Endothelial cell of umbilical vein (primary cell): ENCODE measurements at regions not wholly inside any gene's neighbourhood (a gene's known extent, or its start where the extent isn't known, plus 50 kb on each side); places are given as distances from the start of the nearest gene placed in this dataset.

Source experiments
- BruUV-seq: library from RNA; stranded (reverse); fragments of 400-500 nt; replicated peaks from 2 replicates; lab custom pipeline; 2021; lab: Mats Ljungman, UMichigan
- CTCF ChIA-PET: fragments of 300-600, 350-600 bp; sonication (Branson Sonifier 250); formaldehyde crosslinking; loops from one replicate; lab custom pipeline; 2021; ENCODE audit warnings: antibody characterized with exemption, inconsistent platforms; lab: Charles Lee
- POLR2A ChIA-PET: fragments of 300-600, 350-600 bp; sonication (Branson Sonifier 250); formaldehyde crosslinking; loops from one replicate; lab custom pipeline; 2021; ENCODE audit warnings: antibody characterized with exemption, inconsistent platforms; lab: Charles Lee
- DNase-seq: peaks from one replicate; pipeline ENCODE4 v3.0.0-alpha.2; 2011; ENCODE audit warnings: low read depth, low spot score
- FAIRE-seq: peaks from 2 replicates; lab custom pipeline; 2011; peaks lifted over from hg19 to GRCh38; lab: Jason Lieb, UNC
- H2AFZ ChIP-seq: 2 replicates; pipeline ENCODE4 v1.6.0; 2012; ENCODE audit warnings: low read depth, low read length, control low read depth, inconsistent platforms
- H3K27ac ChIP-seq: 2 replicates; pipeline ENCODE4 v1.5.1; 2011; ENCODE audit warnings: low read depth, mild to moderate bottlenecking, control low read depth, low read length, moderate library complexity; ENCODE audit not compliant: insufficient read depth
- H3K27me3 ChIP-seq, 2 experiments: 2 replicates each; pipeline versions ENCODE4 v1.6.0 to v1.6.1; 2011; ENCODE audit warnings: low read length in 2 of 2, mixed read lengths in 1 of 2; ENCODE audit not compliant: control insufficient read depth in 2 of 2, insufficient read depth in 2 of 2
- H3K36me3 ChIP-seq, 2 experiments: 2 replicates in 1 of 2; 3 replicates in 1 of 2; pipeline ENCODE4 v1.5.1; 2011; ENCODE audit warnings: low read length in 2 of 2, mild to moderate bottlenecking in 1 of 2, moderate library complexity in 1 of 2; ENCODE audit not compliant: control insufficient read depth in 2 of 2, insufficient read depth in 2 of 2; ENCODE audit errors: extremely low read depth in 1 of 2
- H3K4me1 ChIP-seq: 3 replicates; pipeline ENCODE4 v1.5.1; 2011; ENCODE audit warnings: mild to moderate bottlenecking, low read length; ENCODE audit not compliant: control insufficient read depth, insufficient read depth; ENCODE audit errors: extremely low read depth
- H3K4me2 ChIP-seq: 2 replicates; pipeline ENCODE4 v1.6.1; 2011; ENCODE audit warnings: low read length, control low read depth, mixed read lengths; ENCODE audit not compliant: insufficient read depth
- H3K4me3 ChIP-seq, 3 experiments: fragments of 200-600 bp in 1 of 3; sonication (generic), shearing (Covaris generic) in 1 of 3; replicated peaks in 1 of 3; 2 replicates each; pipeline ENCODE4 v1.5.1; 2011 to 2016; ENCODE audit warnings: control low read depth in 3 of 3, low read length in 3 of 3, mild to moderate bottlenecking in 2 of 3, inconsistent platforms in 1 of 3, low read depth in 1 of 3, moderate library complexity in 1 of 3; ENCODE audit not compliant: insufficient read depth in 1 of 3
- H3K79me2 ChIP-seq: 2 replicates; pipeline ENCODE4 v1.6.0; 2012; ENCODE audit warnings: low read length, inconsistent platforms; ENCODE audit not compliant: control insufficient read depth, insufficient read depth
- H3K9ac ChIP-seq: replicated peaks from 2 replicates; pipeline ENCODE3; 2011; ENCODE audit warnings: low read length, control low read depth; ENCODE audit not compliant: insufficient read depth; ENCODE audit errors: extremely low read depth
- H3K9me1 ChIP-seq: replicated peaks from 3 replicates; pipeline ENCODE4 v1.6.0; 2011; ENCODE audit warnings: mild to moderate bottlenecking, low read length; ENCODE audit not compliant: control insufficient read depth, insufficient read depth; ENCODE audit errors: extremely low read depth
- H3K9me3 ChIP-seq: replicated peaks from 2 replicates; pipeline ENCODE4 v1.5.1; 2012; ENCODE audit warnings: low read length, inconsistent platforms; ENCODE audit not compliant: control insufficient read depth, insufficient read depth
- H4K20me1 ChIP-seq: replicated peaks from 2 replicates; pipeline ENCODE3; 2011; ENCODE audit warnings: mild to moderate bottlenecking, low read length; ENCODE audit not compliant: control insufficient read depth, insufficient read depth; ENCODE audit errors: extremely low read depth
- EZH2 ChIP-seq: IDR thresholded peaks from 2 replicates; pipeline ENCODE4 v1.6.1; 2012; ENCODE audit warnings: borderline replicate concordance, low read depth, mild to moderate bottlenecking, moderate library complexity, low read length, inconsistent platforms; ENCODE audit not compliant: severe bottlenecking
- FOS ChIP-seq: IDR thresholded peaks from 2 replicates; pipeline ENCODE4 v1.6.1; 2011; ENCODE audit warnings: mild to moderate bottlenecking, low read length, moderate library complexity, borderline replicate concordance; ENCODE audit not compliant: insufficient read depth
- JUN ChIP-seq: IDR thresholded peaks from 2 replicates; pipeline ENCODE4 v1.6.1; 2011; ENCODE audit warnings: borderline replicate concordance, low read depth; ENCODE audit not compliant: insufficient read length, insufficient read depth
- MYC ChIP-seq: IDR thresholded peaks from one replicate; pipeline ENCODE4 v1.6.1; 2011; ENCODE audit warnings: mild to moderate bottlenecking, low read depth, low read length
- POLR2A ChIP-seq: IDR thresholded peaks from 2 replicates; pipeline ENCODE4 v1.6.1; 2012; ENCODE audit warnings: low read depth, mild to moderate bottlenecking, control low read depth, low read length
- POLR2AphosphoS5 ChIP-seq: IDR thresholded peaks from 2 replicates; pipeline ENCODE4 v1.6.1; 2012; ENCODE audit warnings: low read depth, mild to moderate bottlenecking, control low read depth, low read length, moderate library complexity; ENCODE audit not compliant: insufficient read depth
- dilution Hi-C: fragments of 300-500 bp; cut with MboI; formaldehyde crosslinking; loops from one replicate; pipeline ENCODE4 v1.15.0; 2019; ENCODE audit warnings: low sequenced_read_pairs; ENCODE audit not compliant: extremely low pct_ligation_motif_present
- intact Hi-C: fragments of 100-400 bp; cut with micrococcal nuclease; formaldehyde crosslinking; loops from one replicate; pipeline ENCODE4 v1.10.0; 2022
- TF ChIP-seq, protein P1 (sequence below): IDR thresholded peaks from 2 replicates; pipeline ENCODE4 v1.6.1; 2011; ENCODE audit not compliant: insufficient read depth, insufficient read length
- TF ChIP-seq, protein P2 (sequence below), 2 donors: IDR thresholded peaks; 1 replicate in 1 of 2; 2 replicates in 1 of 2; pipeline ENCODE4 v1.5.1; 2011; ENCODE audit warnings: low read length in 2 of 2, mild to moderate bottlenecking in 2 of 2, moderate library complexity in 2 of 2, control low read depth in 1 of 2, inconsistent platforms in 1 of 2, low read depth in 1 of 2; ENCODE audit not compliant: insufficient read depth in 1 of 2; ENCODE audit errors: extremely low read depth in 1 of 2

DNA sequence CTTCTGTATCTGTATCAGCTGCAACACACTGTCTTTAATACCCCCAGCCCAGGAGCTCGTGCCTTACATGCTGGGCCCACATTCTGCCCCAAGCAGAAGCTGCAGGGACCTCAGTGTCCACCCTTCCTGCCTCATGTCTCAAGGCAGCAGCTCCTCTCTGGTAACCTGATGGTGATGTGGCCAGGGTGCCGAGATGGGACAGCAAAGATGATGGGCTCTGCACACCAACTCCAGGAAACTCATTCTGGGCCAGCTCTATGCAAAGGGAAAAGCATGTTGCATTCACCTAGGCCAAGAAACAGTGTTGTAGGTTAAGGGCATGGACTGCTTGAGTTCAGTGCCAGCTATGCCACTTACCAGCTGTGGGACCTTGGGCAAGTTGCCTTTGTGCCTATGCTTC is 79.5 kb upstream of the PRR23C start:
- no peak overlapping the region for H3K4me3 ChIP-seq
- POLR2A ChIA-PET, result no interaction called here
- no peak overlapping the region for H2AFZ ChIP-seq
- H3K79me2 ChIP-seq, result no peaks in the 10 kb centered on the region
- FAIRE-seq (no peak), DNase-seq (no peak)
- TF ChIP-seq, protein P1, sequence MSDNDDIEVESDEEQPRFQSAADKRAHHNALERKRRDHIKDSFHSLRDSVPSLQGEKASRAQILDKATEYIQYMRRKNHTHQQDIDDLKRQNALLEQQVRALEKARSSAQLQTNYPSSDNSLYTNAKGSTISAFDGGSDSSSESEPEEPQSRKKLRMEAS, result no peak
- TF ChIP-seq MYC (no peak), POLR2A (no peak), JUN (no peak), POLR2AphosphoS5 (no peak), FOS (no peak), EZH2 (no peak)
- TF ChIP-seq, protein P2, sequence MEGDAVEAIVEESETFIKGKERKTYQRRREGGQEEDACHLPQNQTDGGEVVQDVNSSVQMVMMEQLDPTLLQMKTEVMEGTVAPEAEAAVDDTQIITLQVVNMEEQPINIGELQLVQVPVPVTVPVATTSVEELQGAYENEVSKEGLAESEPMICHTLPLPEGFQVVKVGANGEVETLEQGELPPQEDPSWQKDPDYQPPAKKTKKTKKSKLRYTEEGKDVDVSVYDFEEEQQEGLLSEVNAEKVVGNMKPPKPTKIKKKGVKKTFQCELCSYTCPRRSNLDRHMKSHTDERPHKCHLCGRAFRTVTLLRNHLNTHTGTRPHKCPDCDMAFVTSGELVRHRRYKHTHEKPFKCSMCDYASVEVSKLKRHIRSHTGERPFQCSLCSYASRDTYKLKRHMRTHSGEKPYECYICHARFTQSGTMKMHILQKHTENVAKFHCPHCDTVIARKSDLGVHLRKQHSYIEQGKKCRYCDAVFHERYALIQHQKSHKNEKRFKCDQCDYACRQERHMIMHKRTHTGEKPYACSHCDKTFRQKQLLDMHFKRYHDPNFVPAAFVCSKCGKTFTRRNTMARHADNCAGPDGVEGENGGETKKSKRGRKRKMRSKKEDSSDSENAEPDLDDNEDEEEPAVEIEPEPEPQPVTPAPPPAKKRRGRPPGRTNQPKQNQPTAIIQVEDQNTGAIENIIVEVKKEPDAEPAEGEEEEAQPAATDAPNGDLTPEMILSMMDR (IDR thresholded peaks at IDR 0.05; ENCODE audit: extremely low read depth in 1 of 2, insufficient read depth in 1 of 2, low read depth in 1 of 2, low read length in 2 of 2), result no peak
- H3K9me3 ChIP-seq, result no peaks in the 10 kb centered on the region
- intact Hi-C loops (no loop called here), dilution Hi-C loops (no loop called here)
- no peaks in the 10 kb centered on the region for H4K20me1 ChIP-seq
- no peaks in the 10 kb centered on the region for H3K27me3 ChIP-seq
- H3K9me1 ChIP-seq, result no peaks in the 10 kb centered on the region
- BruUV-seq, result no TSS peak
- no peak overlapping the region for H3K9ac ChIP-seq
- no peaks in the 10 kb centered on the region for H3K4me1 ChIP-seq
- no peaks in the 10 kb centered on the region for H3K36me3 ChIP-seq
- CTCF ChIA-PET, result interaction anchor here (0.7 to 1.2 kb wide), 2 partner anchors 12 to 144 kb away, joined by 3 to 4 read pairs; no protein-coding TSS in a partner anchor
- H3K27ac ChIP-seq, result no peak overlapping the region
- H3K4me2 ChIP-seq, result no peak overlapping the region
